K562 (cell line): ENCODE measurements at regions not wholly inside any gene's neighbourhood (a gene's known extent, or its start where the extent isn't known, plus 50 kb on each side); places are given as distances from the start of the nearest gene placed in this dataset.

ENCODE experiments used
- ATAC-seq: fragments of 200-7000 bp; cut with Tn5 transposase; 3 replicates; pipeline ENCODE4 v1.9.1; 2020; ENCODE audit warnings: moderate library complexity
- BruUV-seq: library from RNA; stranded (reverse); fragments of 400-500 nt; replicated peaks from 2 replicates; lab custom pipeline; 2021; lab: Mats Ljungman, UMichigan
- CTCF ChIA-PET: fragments of 300-600 bp; formaldehyde crosslinking; extraction: SDS; loops from one replicate; lab custom pipeline; 2021; ENCODE audit warnings: low intra/inter-chr PET ratio; lab: Yijun Ruan, JAX
- POLR2A ChIA-PET: fragments of 300-600, 350-650 bp; sonication (Branson Sonifier 250); formaldehyde crosslinking; extraction: SDS; loops from one replicate; lab custom pipeline; 2021; ENCODE audit warnings: antibody characterized with exemption, inconsistent platforms; lab: Yijun Ruan, JAX
- DNase-seq, 4 experiments: peaks; one replicate each; pipeline versions ENCODE4 v3.0.0 to v3.0.0-alpha.2; 2011 to 2018; ENCODE audit warnings: low spot score in 3 of 4, mixed read lengths in 3 of 4; ENCODE audit errors: extremely low read depth in 1 of 4
- FAIRE-seq: peaks from 2 replicates; lab custom pipeline; 2011; peaks lifted over from hg19 to GRCh38; lab: Jason Lieb, UNC
- H2AFZ ChIP-seq: 2 replicates; pipeline ENCODE4 v1.6.0; 2011; ENCODE audit warnings: low read depth, low read length, control low read depth, inconsistent platforms
- H3K27ac ChIP-seq: fragments of 200-600 bp; 3 replicates; pipeline ENCODE4 v1.8.0; 2011; ENCODE audit warnings: low read depth, mild to moderate bottlenecking, control low read depth, inconsistent platforms, low read length, moderate library complexity, mixed read lengths; ENCODE audit errors: extremely low read depth
- H3K27me3 ChIP-seq, 2 experiments: fragments of 300-600 bp in 1 of 2; 2 replicates in 1 of 2; 3 replicates in 1 of 2; pipeline versions ENCODE4 v1.6.0 to v1.8.0; 2011; ENCODE audit warnings: inconsistent platforms in 2 of 2, low read length in 2 of 2, mild to moderate bottlenecking in 1 of 2, mixed read lengths in 1 of 2, moderate library complexity in 1 of 2; ENCODE audit not compliant: control insufficient read depth in 2 of 2, insufficient read depth in 2 of 2
- H3K36me3 ChIP-seq: fragments of 300-600 bp; 3 replicates; pipeline ENCODE4 v1.8.0; 2011; ENCODE audit warnings: mild to moderate bottlenecking, low read length, inconsistent platforms; ENCODE audit not compliant: control insufficient read depth, insufficient read depth
- H3K4me1 ChIP-seq, 2 experiments: fragments of 200-600 bp in 1 of 2; replicated peaks in 1 of 2; 2 replicates in 1 of 2; 3 replicates in 1 of 2; pipeline versions ENCODE4 v1.5.1 to v1.8.0; 2011; ENCODE audit warnings: inconsistent platforms in 2 of 2, low read length in 2 of 2, mild to moderate bottlenecking in 1 of 2, mixed read lengths in 1 of 2, moderate library complexity in 1 of 2; ENCODE audit not compliant: control insufficient read depth in 2 of 2, insufficient read depth in 2 of 2
- H3K4me2 ChIP-seq: 2 replicates; pipeline ENCODE4 v1.6.1; 2011; ENCODE audit warnings: low read length, control low read depth, inconsistent platforms, mixed read lengths; ENCODE audit not compliant: insufficient read depth
- H3K4me3 ChIP-seq: fragments of 200-600 bp; sonication (generic), shearing (Covaris generic); 2 replicates; pipeline ENCODE4 v1.5.1; 2016; ENCODE audit warnings: control low read depth, inconsistent platforms
- H3K79me2 ChIP-seq: fragments of 200-600 bp; 3 replicates; pipeline ENCODE4 v1.8.0; 2011; ENCODE audit warnings: low read length, inconsistent platforms; ENCODE audit not compliant: control insufficient read depth, insufficient read depth
- H3K9ac ChIP-seq, 2 experiments: 2 replicates each; pipeline versions ENCODE4 v1.6.0 to v1.6.1; 2011; ENCODE audit warnings: low read depth in 2 of 2, low read length in 2 of 2, control low read depth in 1 of 2, inconsistent platforms in 1 of 2, mild to moderate bottlenecking in 1 of 2, mixed read lengths in 1 of 2; ENCODE audit not compliant: insufficient read depth in 1 of 2
- H3K9me1 ChIP-seq: one replicate; pipeline ENCODE4 v1.6.0; 2011; ENCODE audit warnings: inconsistent platforms, mild to moderate bottlenecking, low read length, moderate library complexity; ENCODE audit not compliant: control insufficient read depth, insufficient read depth
- H3K9me3 ChIP-seq: replicated peaks from 2 replicates; pipeline ENCODE4 v1.5.1; 2011; ENCODE audit warnings: low read depth, low read length, inconsistent platforms; ENCODE audit not compliant: control insufficient read depth, insufficient read depth
- H4K20me1 ChIP-seq: replicated peaks from 2 replicates; pipeline ENCODE4 v1.6.1; 2011; ENCODE audit warnings: low read length, inconsistent platforms, mixed read lengths; ENCODE audit not compliant: control insufficient read depth, insufficient read depth
- CSDE1 ChIP-seq, 2 experiments: fragments of 450-650 bp; IDR thresholded peaks; 2 replicates each; pipeline ENCODE4 v1.6.1; 2016; ENCODE audit warnings: mild to moderate bottlenecking in 1 of 2
- DEAF1 ChIP-seq: fragments of 450-650 bp; formaldehyde crosslinking; IDR thresholded peaks from 2 replicates; pipeline ENCODE4 v1.4.0; 2020; ENCODE audit warnings: mild to moderate bottlenecking, moderate library complexity
- ELF2 ChIP-seq: fragments of 250-450 bp; sonication (Bioruptor Pico); IDR thresholded peaks from 2 replicates; pipeline ENCODE4 v1.5.0; 2021; ENCODE audit warnings: mild to moderate bottlenecking
- HSF4 ChIP-seq: fragments of 250-450 bp; sonication (Bioruptor Pico); IDR thresholded peaks from 2 replicates; pipeline ENCODE4 v2.1.2; 2022; ENCODE audit warnings: mild to moderate bottlenecking, moderate library complexity, borderline replicate concordance
- KLF13 ChIP-seq: fragments of 450-650 bp; IDR thresholded peaks from 2 replicates; pipeline ENCODE4 v1.6.1; 2016; ENCODE audit warnings: missing genetic modification characterization, low read depth, mild to moderate bottlenecking, missing compliant biosample characterization, moderate library complexity, borderline replicate concordance
- SMARCE1 ChIP-seq: fragments of 450-650 bp; IDR thresholded peaks from 2 replicates; pipeline ENCODE4 v1.7.1; 2016; ENCODE audit warnings: mild to moderate bottlenecking
- TFAM ChIP-seq: fragments of 250-450 bp; sonication (Bioruptor Pico); conservative IDR thresholded peaks from 2 replicates; pipeline ENCODE4 v1.5.0; 2021; ENCODE audit warnings: mild to moderate bottlenecking, moderate library complexity
- ZNF212 ChIP-seq: fragments of 450-650 bp; formaldehyde crosslinking; IDR thresholded peaks from 2 replicates; pipeline ENCODE4 v1.4.0; 2020; ENCODE audit warnings: mild to moderate bottlenecking
- ZNF23 ChIP-seq: fragments of 250-450 bp; sonication (Bioruptor Pico); IDR thresholded peaks from 2 replicates; pipeline ENCODE4 v1.4.0; 2020; ENCODE audit warnings: mild to moderate bottlenecking
- ZNF445 ChIP-seq: fragments of 250-450 bp; sonication (Bioruptor Pico); IDR thresholded peaks from 2 replicates; pipeline ENCODE4 v1.4.0; 2020; ENCODE audit warnings: low read depth, mild to moderate bottlenecking, moderate library complexity
- WGBS: fragments of 100-300 bp; shearing (Covaris generic); methylation state at CpG from one replicate; pipeline ENCODE4 v1.1.6; 2016; ENCODE audit warnings: low coverage, mixed read lengths; ENCODE audit not compliant: insufficient coverage; ENCODE audit errors: missing lambda C conversion rate; 5-methylcytosine and 5-hydroxymethylcytosine counted together
- in situ Hi-C: fragments of 300-500 bp; cut with MboI; formaldehyde crosslinking; loops from 4 replicates; pipeline ENCODE4 v1.15.0; 2018; ENCODE audit warnings: inconsistent platforms, mixed read lengths
- intact Hi-C: fragments of 100-400 bp; cut with micrococcal nuclease; formaldehyde crosslinking; loops from 2 replicates; pipeline ENCODE4 v1.14.2; 2022
- TF ChIP-seq, protein P1 (sequence below): fragments of 200-800 bp; sonication (Bioruptor generic); IDR thresholded peaks from 2 replicates; pipeline ENCODE4 v1.6.1; 2017; ENCODE audit warnings: missing genetic modification characterization, missing compliant biosample characterization
- TF ChIP-seq, protein P2 (sequence below): fragments of 250-450 bp; sonication (Bioruptor Pico); IDR thresholded peaks from 2 replicates; pipeline ENCODE4 v1.4.0; 2020; ENCODE audit warnings: mild to moderate bottlenecking, moderate library complexity, borderline replicate concordance
- TF ChIP-seq, protein P3 (sequence below), 2 experiments: fragments of 450-650 bp; conservative IDR thresholded peaks; 2 replicates each; pipeline ENCODE4 v1.6.1; 2017; ENCODE audit warnings: mild to moderate bottlenecking in 2 of 2, moderate library complexity in 2 of 2
- TF ChIP-seq, protein P4 (sequence below): fragments of 450-650 bp; IDR thresholded peaks from 2 replicates; pipeline ENCODE4 v1.6.1; 2016; ENCODE audit warnings: mild to moderate bottlenecking

- WGBS = 0% methylated on average over 1 of the region's 1 CpG
- H3K27me3 ChIP-seq = no peaks in the 10 kb centered on the region
- H3K9me1 ChIP-seq = no peaks in the 10 kb centered on the region
- DNase-seq (no peak), ATAC-seq (no peak), FAIRE-seq (no peak)
- no peaks in the 10 kb centered on the region for H3K4me1 ChIP-seq
- no peaks in the 10 kb centered on the region for H3K79me2 ChIP-seq
- H4K20me1 ChIP-seq = no peaks in the 10 kb centered on the region
- no peak overlapping the region for H2AFZ ChIP-seq
- H3K9ac ChIP-seq = no peak overlapping the region
- ChIA-PET POLR2A (no interaction called here), CTCF (no interaction called here)
- BruUV-seq = no TSS peak
- in situ Hi-C loops (no loop called here), intact Hi-C loops (no loop called here)
- H3K4me3 ChIP-seq = no peak overlapping the region
- H3K4me2 ChIP-seq = no peak overlapping the region
- H3K36me3 ChIP-seq = no peaks in the 10 kb centered on the region
- no peak overlapping the region for H3K27ac ChIP-seq
- H3K9me3 ChIP-seq = no peaks in the 10 kb centered on the region
- TF ChIP-seq, protein P1, sequence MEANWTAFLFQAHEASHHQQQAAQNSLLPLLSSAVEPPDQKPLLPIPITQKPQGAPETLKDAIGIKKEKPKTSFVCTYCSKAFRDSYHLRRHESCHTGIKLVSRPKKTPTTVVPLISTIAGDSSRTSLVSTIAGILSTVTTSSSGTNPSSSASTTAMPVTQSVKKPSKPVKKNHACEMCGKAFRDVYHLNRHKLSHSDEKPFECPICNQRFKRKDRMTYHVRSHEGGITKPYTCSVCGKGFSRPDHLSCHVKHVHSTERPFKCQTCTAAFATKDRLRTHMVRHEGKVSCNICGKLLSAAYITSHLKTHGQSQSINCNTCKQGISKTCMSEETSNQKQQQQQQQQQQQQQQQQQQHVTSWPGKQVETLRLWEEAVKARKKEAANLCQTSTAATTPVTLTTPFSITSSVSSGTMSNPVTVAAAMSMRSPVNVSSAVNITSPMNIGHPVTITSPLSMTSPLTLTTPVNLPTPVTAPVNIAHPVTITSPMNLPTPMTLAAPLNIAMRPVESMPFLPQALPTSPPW = no peak
- TF ChIP-seq TFAM (CRISPR knock-in tag) = no peak
- TF ChIP-seq, protein P2, sequence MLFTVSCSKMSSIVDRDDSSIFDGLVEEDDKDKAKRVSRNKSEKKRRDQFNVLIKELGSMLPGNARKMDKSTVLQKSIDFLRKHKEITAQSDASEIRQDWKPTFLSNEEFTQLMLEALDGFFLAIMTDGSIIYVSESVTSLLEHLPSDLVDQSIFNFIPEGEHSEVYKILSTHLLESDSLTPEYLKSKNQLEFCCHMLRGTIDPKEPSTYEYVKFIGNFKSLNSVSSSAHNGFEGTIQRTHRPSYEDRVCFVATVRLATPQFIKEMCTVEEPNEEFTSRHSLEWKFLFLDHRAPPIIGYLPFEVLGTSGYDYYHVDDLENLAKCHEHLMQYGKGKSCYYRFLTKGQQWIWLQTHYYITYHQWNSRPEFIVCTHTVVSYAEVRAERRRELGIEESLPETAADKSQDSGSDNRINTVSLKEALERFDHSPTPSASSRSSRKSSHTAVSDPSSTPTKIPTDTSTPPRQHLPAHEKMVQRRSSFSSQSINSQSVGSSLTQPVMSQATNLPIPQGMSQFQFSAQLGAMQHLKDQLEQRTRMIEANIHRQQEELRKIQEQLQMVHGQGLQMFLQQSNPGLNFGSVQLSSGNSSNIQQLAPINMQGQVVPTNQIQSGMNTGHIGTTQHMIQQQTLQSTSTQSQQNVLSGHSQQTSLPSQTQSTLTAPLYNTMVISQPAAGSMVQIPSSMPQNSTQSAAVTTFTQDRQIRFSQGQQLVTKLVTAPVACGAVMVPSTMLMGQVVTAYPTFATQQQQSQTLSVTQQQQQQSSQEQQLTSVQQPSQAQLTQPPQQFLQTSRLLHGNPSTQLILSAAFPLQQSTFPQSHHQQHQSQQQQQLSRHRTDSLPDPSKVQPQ (CRISPR knock-in tag) = no peak
- no peak for TF ChIP-seq KLF13
- TF ChIP-seq CSDE1 (IDR thresholded peaks at IDR 0.05) = no peak
- TF ChIP-seq SMARCE1 = no peak
- no peak for TF ChIP-seq ZNF212 (CRISPR knock-in tag)
- TF ChIP-seq ZNF445 (CRISPR knock-in tag) = no peak
- TF ChIP-seq, protein P3, sequence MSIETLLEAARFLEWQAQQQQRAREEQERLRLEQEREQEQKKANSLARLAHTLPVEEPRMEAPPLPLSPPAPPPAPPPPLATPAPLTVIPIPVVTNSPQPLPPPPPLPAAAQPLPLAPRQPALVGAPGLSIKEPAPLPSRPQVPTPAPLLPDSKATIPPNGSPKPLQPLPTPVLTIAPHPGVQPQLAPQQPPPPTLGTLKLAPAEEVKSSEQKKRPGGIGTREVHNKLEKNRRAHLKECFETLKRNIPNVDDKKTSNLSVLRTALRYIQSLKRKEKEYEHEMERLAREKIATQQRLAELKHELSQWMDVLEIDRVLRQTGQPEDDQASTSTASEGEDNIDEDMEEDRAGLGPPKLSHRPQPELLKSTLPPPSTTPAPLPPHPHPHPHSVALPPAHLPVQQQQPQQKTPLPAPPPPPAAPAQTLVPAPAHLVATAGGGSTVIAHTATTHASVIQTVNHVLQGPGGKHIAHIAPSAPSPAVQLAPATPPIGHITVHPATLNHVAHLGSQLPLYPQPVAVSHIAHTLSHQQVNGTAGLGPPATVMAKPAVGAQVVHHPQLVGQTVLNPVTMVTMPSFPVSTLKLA (conservative IDR thresholded peaks at IDR 0.05) = no peak
- TF ChIP-seq DEAF1 (CRISPR knock-in tag) = no peak
- TF ChIP-seq, protein P4, sequence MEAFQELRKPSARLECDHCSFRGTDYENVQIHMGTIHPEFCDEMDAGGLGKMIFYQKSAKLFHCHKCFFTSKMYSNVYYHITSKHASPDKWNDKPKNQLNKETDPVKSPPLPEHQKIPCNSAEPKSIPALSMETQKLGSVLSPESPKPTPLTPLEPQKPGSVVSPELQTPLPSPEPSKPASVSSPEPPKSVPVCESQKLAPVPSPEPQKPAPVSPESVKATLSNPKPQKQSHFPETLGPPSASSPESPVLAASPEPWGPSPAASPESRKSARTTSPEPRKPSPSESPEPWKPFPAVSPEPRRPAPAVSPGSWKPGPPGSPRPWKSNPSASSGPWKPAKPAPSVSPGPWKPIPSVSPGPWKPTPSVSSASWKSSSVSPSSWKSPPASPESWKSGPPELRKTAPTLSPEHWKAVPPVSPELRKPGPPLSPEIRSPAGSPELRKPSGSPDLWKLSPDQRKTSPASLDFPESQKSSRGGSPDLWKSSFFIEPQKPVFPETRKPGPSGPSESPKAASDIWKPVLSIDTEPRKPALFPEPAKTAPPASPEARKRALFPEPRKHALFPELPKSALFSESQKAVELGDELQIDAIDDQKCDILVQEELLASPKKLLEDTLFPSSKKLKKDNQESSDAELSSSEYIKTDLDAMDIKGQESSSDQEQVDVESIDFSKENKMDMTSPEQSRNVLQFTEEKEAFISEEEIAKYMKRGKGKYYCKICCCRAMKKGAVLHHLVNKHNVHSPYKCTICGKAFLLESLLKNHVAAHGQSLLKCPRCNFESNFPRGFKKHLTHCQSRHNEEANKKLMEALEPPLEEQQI = no peak
- no peak for TF ChIP-seq ELF2
- no peak for TF ChIP-seq HSF4
- TF ChIP-seq ZNF23 (CRISPR knock-in tag) = no peak
Observed at GRCh38 chr10:108787932-108788331, 1135.4 kb downstream of the XPNPEP1 start.
